NT2/D1 (cell line): ENCODE measurements at regions not wholly inside any gene's neighbourhood (a gene's known extent, or its start where the extent isn't known, plus 50 kb on each side); places are given as distances from the start of the nearest gene placed in this dataset.

Experiments
- DNase-seq: peaks from one replicate; pipeline ENCODE4 v3.0.0-alpha.2; 2011; ENCODE audit warnings: low read depth, low spot score
- H3K27me3 ChIP-seq: 2 replicates; pipeline ENCODE4 v1.6.0; 2011; ENCODE audit warnings: mild to moderate bottlenecking; ENCODE audit not compliant: insufficient read length, insufficient read depth
- H3K36me3 ChIP-seq: 2 replicates; pipeline ENCODE4 v1.6.1; 2011; ENCODE audit warnings: mild to moderate bottlenecking, low read length, mixed read lengths; ENCODE audit not compliant: insufficient read depth, insufficient read length
- H3K4me1 ChIP-seq: 2 replicates; pipeline ENCODE4 v1.5.1; 2011; ENCODE audit not compliant: insufficient read depth, insufficient read length
- H3K4me3 ChIP-seq: 2 replicates; pipeline ENCODE4 v1.5.1; 2011; ENCODE audit warnings: low read depth; ENCODE audit not compliant: insufficient read length
- H3K9ac ChIP-seq: 2 replicates; pipeline ENCODE4 v1.6.0; 2011; ENCODE audit warnings: low read depth; ENCODE audit not compliant: insufficient read length
- H3K9me3 ChIP-seq: 2 replicates; pipeline ENCODE4 v1.5.1; 2011; ENCODE audit warnings: mild to moderate bottlenecking, low read length; ENCODE audit not compliant: insufficient read depth
- SUZ12 ChIP-seq: IDR thresholded peaks from 2 replicates; pipeline ENCODE4 v1.6.1; 2011; ENCODE audit not compliant: insufficient read length, insufficient read depth; ENCODE audit errors: extremely low read depth
- YY1 ChIP-seq: IDR thresholded peaks from 2 replicates; pipeline ENCODE4 v1.6.1; 2011; ENCODE audit not compliant: insufficient read length, insufficient read depth
- ZNF274 ChIP-seq: IDR thresholded peaks from 2 replicates; pipeline ENCODE4 v1.6.1; 2011; ENCODE audit warnings: mild to moderate bottlenecking, low read depth, low read length

- DNase-seq, result no peak
- H3K9ac ChIP-seq, result peak overlapping the region; percentile 23
- TF ChIP-seq YY1, result no peak
- TF ChIP-seq SUZ12, result no peak
- TF ChIP-seq ZNF274, result no peak
- no peaks in the 10 kb centered on the region for H3K36me3 ChIP-seq
- H3K9me3 ChIP-seq, result no peaks in the 10 kb centered on the region
- no peak overlapping the region for H3K4me3 ChIP-seq
- peaks cover 24% of the 10 kb centered on the region for H3K4me1 ChIP-seq
- H3K27me3 ChIP-seq, result no peaks in the 10 kb centered on the region
Observed at GRCh38 chr1:36729716-36730510, 247.2 kb upstream of the CSF3R start.

- Histone ChIP-seq H3K4me1 (peaks cover 24% of the 10 kb centered on the region), H3K36me3 (no peaks in the 10 kb centered on the region), H3K27me3 (peaks cover 3% of the 10 kb centered on the region), H3K9ac (peak overlapping the region; percentile 23), H3K9me3 (no peaks in the 10 kb centered on the region), H3K4me3 (no peak overlapping the region)
- DNase-seq, result no peak
- no peak for TF ChIP-seq ZNF274
- TF ChIP-seq YY1, result no peak
- TF ChIP-seq SUZ12, result no peak
Observed at GRCh38 chr1:36729289-36729688, 246.6 kb upstream of the CSF3R start.

GRCh38 chr1:36728846-36729245, 246.1 kb upstream of the CSF3R start:
- Histone ChIP-seq H3K4me3 (no peak overlapping the region), H3K4me1 (peaks cover 24% of the 10 kb centered on the region), H3K9me3 (no peaks in the 10 kb centered on the region), H3K27me3 (peaks cover 4% of the 10 kb centered on the region), H3K9ac (no peak overlapping the region), H3K36me3 (no peaks in the 10 kb centered on the region)
- TF ChIP-seq SUZ12, result no peak
- no peak for TF ChIP-seq ZNF274
- TF ChIP-seq YY1, result no peak
- DNase-seq, result no peak

GRCh38 chr1:36728051-36728450, 245.3 kb upstream of the CSF3R start:
- Histone ChIP-seq H3K9ac (no peak overlapping the region), H3K36me3 (no peaks in the 10 kb centered on the region), H3K27me3 (peaks cover 4% of the 10 kb centered on the region), H3K4me3 (no peak overlapping the region), H3K4me1 (peaks cover 24% of the 10 kb centered on the region), H3K9me3 (no peaks in the 10 kb centered on the region)
- TF ChIP-seq YY1 (no peak), SUZ12 (no peak), ZNF274 (no peak)
- no peak for DNase-seq

- Histone ChIP-seq H3K27me3 (peaks cover 4% of the 10 kb centered on the region), H3K4me1 (peaks cover 14% of the 10 kb centered on the region), H3K36me3 (no peaks in the 10 kb centered on the region), H3K9me3 (no peaks in the 10 kb centered on the region), H3K4me3 (no peak overlapping the region), H3K9ac (no peak overlapping the region)
- no peak for DNase-seq
- TF ChIP-seq SUZ12 (no peak), ZNF274 (no peak), YY1 (no peak)
Observed at GRCh38 chr1:36725151-36725550, 242.4 kb upstream of the CSF3R start.

- no peak for DNase-seq
- Histone ChIP-seq H3K4me3 (no peak overlapping the region), H3K27me3 (peaks cover 4% of the 10 kb centered on the region), H3K4me1 (peaks cover under 1% of the 10 kb centered on the region), H3K9ac (no peak overlapping the region), H3K9me3 (no peaks in the 10 kb centered on the region), H3K36me3 (no peaks in the 10 kb centered on the region)
- TF ChIP-seq SUZ12 (no peak), ZNF274 (no peak), YY1 (no peak)
Observed at GRCh38 chr1:36723813-36724212, 241.1 kb upstream of the CSF3R start.

GRCh38 chr1:36722871-36723270, 240.2 kb upstream of the CSF3R start:
- TF ChIP-seq SUZ12 (no peak), ZNF274 (no peak), YY1 (no peak)
- no peak overlapping the region for H3K9ac ChIP-seq
- no peak overlapping the region for H3K4me3 ChIP-seq
- H3K27me3 ChIP-seq, result peaks cover 4% of the 10 kb centered on the region
- no peaks in the 10 kb centered on the region for H3K36me3 ChIP-seq
- DNase-seq, result no peak
- no peaks in the 10 kb centered on the region for H3K9me3 ChIP-seq
- H3K4me1 ChIP-seq, result no peaks in the 10 kb centered on the region
